ENCODE measurements at regions not wholly inside any gene's neighbourhood (a gene's known extent, or its start where the extent isn't known, plus 50 kb on each side); places are given as distances from the start of the nearest gene placed in this dataset.

DNA sequence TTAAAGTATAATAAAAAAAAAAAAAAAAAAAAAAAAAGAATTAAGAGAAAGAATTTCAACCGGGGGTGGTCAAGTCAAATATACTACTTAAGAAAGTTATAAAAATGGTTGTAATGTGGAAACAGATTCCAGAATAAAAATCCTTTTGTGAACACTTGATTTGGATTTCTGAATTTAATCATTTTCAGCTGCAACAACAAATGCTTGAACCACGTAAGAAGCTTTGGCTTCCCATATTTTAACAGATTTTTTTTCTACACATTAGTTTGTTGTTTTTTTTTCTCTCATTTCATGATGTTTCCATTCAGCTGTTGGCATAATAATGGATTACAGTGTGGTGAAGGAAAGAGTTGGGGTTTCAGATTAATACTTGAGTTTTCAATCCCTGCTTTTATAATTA is 137.3 kb upstream of the AGR3 start:
- DNase-seq (ENCODE audit: low read depth, low spot score): no peak

DNA sequence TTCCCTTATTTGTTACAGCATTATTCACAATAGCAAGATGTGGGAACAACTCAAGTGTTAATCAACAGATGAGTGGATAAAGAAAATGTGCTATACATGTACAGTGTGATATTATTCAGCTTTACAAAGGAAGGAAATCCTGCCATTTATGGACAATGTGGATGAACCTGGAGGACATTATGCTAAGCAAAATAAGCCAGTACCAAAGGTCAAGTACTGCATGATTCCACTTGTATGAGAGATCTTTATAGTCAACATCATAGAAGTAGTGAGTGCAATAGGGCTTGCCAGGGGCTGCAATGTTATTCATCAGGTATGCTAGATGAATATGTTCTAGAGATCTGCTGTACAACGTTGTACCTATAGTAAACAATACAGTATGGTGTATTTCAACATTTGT is 138.5 kb upstream of the AGR3 start:
- DNase-seq (ENCODE audit: low read depth, low spot score): no peak

GRCh38 chr7:17021205-17021604 is 139.4 kb upstream of the AGR3 start:
- no peak for DNase-seq (ENCODE audit: low read depth, low spot score)

DNA sequence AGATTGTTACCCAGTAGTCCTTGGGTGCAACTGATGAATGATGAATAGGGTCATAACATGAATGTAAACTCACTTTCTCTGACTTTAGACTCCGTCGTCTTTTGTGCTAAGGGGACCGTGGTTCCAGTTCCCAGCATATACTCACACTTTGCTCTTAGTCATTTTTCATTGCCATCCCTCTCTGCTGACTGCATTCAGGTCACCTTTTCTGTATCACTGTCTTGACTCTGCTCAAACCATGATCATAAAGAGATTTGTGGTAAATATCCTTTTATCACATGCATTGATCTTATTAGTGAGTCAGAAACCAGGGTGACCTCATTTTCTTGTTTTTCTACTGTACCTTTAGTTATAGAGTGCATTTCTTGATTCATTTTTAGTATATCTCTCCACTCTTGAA is 141.1 kb upstream of the AGR3 start:
- no peak for DNase-seq (ENCODE audit: low read depth, low spot score)

DNA sequence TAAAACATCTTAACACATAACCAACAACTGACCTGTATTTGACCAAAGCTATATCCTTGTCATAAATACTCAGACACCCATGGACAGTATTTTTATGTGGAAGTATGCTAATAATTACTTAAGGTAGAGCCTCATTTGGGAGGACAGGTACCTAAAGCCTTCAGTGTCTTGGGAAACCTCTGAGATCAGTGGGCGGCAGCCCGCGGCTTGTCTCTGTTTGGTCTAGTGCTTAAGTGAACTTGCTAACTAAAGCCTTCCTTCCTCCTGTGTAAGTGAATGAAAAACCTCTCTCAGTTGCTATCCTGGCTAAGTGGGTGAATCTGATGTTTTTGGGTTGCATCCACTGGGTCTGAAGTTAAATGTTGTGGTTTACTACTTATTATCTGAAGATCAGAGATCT is 144.5 kb upstream of the AGR3 start:
- no peak for DNase-seq (ENCODE audit: low read depth, low spot score)

GRCh38 chr7:17027143-17027788 is 145.5 kb upstream of the AGR3 start:
- no peak for DNase-seq (ENCODE audit: low read depth, low spot score)

- no peak for DNase-seq (ENCODE audit: low read depth, low spot score)
Measured at GRCh38 chr7:17027789-17028152, 146.0 kb upstream of the AGR3 start.

GRCh38 chr7:17029150-17029549 is 147.4 kb upstream of the AGR3 start:
- no peak for DNase-seq (ENCODE audit: low read depth, low spot score)

DNA sequence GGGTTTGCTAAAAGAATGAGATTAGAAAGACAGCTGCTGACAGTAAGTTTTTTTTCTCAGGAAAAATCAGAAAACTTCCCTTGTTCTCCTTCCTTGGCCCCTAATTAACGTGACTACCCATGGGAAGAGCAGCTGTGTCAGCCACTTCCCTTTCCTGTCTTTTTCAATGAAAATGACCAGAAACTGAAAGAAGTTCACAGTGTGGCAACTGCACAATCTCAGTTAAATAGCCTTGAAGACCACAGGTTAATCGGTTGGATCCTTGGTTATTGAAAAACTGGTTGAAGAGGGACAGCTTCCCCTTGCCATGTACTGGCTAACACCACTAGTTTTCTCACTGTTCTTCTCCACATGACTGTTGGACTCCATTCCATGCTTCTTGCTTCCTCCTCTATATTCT is 148.8 kb upstream of the AGR3 start:
- no peak for DNase-seq (ENCODE audit: low read depth, low spot score)

DNA sequence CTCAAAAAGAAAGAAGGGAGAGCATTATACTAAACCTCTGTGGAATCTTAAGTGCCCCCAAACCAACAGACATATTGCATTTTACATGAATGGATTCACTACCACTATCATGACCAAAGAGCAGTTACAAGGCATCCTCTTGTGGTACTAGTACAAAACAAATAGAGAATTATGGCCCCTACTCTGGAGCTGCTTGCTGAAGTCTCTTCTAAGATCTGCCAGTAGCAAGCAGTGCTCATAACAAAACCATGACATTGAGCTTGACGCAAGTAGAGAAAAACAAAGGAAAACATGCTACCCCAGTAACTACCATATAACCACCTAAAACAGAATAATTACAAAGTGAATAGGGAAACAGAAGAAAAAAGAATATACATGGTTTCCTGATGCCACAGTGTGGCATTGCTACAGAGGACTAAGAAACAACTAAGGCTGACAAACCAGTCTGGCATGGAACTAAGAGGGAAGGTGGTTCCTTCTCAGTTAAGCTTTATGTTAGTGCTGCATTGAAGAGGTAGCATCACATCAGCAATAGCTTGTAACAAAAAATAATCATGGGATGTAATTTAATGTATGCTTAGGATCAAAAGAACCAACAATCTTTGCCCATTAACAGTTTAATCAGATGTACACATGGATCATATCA is 150.2 kb upstream of the AGR3 start:
- no peak for DNase-seq (ENCODE audit: low read depth, low spot score)

GRCh38 chr7:17033245-17033644 is 151.5 kb upstream of the AGR3 start:
- no peak for DNase-seq (ENCODE audit: low read depth, low spot score)

- no peak for DNase-seq (ENCODE audit: low read depth, low spot score)
Measured at GRCh38 chr7:17036584-17036983, 154.8 kb upstream of the AGR3 start.

DNA sequence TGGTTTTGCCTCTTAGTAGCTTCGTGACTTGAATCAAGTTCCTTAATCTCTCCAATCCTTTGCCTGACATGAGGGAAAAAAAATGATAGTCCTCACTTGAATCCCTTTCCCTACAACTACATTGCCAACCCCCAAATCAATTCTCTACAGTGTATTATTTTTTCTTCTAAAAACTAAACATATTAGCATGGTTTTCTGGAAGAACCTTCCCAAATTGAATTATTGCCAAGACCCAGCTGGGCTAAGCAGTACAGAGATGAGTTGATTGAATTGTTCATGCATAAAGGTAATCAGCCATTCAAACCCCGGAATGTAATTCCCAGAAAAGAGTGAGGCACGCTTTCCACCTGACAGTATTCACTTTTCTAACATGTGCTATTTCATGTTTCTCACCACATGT is 155.6 kb upstream of the AGR3 start:
- no peak for DNase-seq (ENCODE audit: low read depth, low spot score)

DNA sequence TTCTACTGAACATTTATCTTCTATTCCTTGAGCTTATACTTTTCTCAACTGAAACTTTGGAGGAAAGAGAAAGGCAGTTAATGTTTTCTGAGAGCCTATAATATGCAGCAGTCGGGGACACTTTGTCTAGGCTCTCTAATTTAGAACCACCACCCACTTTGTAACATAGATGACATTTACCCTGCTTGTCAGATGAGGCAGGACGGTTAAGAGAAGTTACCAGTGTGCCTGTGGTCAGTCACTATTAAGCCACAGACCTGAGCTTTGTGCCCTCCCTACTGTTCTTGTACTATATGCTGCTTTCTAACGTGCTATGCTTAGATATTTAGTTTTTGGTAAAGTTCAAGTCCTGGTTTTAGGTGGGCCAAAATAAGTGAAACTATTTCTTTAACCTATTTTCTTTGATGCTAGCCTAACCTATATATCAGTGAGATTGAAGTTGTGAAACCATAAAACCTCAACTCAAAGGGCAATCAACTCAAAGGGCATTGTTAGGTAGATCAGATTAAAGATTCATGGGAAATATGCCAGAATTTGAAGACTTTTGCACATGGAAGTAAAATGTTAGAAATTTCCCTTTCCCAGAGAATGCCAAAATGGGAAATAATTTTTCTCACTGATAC is 156.5 kb upstream of the AGR3 start:
- DNase-seq (ENCODE audit: low read depth, low spot score): no peak

- DNase-seq (ENCODE audit: low read depth, low spot score): no peak
Measured at GRCh38 chr7:17038783-17039170, 157.0 kb upstream of the AGR3 start.

GRCh38 chr7:17039372-17039771 is 157.6 kb upstream of the AGR3 start:
- DNase-seq (ENCODE audit: low read depth, low spot score): no peak

DNA sequence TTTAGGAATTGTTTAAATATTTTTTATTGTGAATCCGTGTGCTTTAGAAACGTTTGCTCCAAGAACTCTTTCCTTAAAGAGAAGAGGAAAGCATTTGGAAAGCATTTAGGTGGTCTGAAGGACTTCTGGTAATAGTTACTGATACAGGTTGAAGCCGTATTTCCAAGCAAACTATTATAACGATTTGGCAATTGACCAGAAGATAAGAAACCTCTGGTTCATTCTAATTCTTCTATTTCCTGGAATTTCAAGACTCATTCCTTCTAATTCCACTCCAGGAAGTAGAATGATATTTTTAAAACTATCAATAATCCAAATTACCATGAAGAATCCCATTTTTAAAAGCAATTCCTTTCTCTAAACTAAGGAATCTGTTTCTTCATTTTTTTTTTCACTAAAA is 158.9 kb upstream of the AGR3 start:
- DNase-seq (ENCODE audit: low read depth, low spot score): no peak

DNA sequence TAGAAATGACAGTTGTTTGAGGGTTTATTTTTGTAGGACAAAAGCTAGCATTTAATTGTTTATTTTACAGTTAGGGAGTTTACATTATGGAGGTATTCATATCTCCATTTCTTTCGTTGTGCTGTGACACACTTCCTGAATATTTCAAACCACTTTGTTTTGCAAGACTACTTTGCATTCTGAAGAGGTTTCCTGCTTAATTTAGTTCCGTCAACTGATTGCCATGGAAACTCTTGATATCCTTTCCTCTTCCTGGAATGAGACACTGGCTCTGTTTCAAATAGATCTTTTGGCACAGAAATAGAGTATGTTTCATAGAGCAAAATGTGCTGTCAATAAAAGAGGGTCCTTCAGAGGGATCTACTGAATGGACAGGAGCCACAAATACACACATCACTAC is 159.5 kb upstream of the AGR3 start:
- no peak for DNase-seq (ENCODE audit: low read depth, low spot score)

DNA sequence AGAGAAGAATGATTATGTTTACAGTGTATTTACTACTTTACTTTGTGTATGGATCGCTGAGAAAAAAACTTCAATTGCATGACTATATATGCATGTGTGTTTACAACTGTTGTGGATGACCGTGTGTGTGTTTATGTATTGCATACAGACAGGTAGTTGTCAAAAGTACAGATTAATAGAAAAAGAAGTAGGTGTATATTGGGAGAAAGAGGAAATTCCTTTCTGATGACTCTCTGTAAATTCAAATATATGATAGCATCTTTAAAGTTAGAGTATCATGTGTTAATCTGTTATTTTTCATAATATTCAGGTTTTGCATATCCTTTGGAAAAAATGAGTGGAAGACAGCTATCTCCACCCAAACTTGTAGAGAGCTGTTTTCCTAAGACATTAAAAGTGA is 160.4 kb upstream of the AGR3 start:
- DNase-seq (ENCODE audit: low read depth, low spot score): no peak

- DNase-seq (ENCODE audit: low read depth, low spot score): no peak
Measured at GRCh38 chr7:17043012-17043877, 161.5 kb upstream of the AGR3 start.

GRCh38 chr7:17044396-17044795 is 162.6 kb upstream of the AGR3 start:
- no peak for DNase-seq (ENCODE audit: low read depth, low spot score)

DNA sequence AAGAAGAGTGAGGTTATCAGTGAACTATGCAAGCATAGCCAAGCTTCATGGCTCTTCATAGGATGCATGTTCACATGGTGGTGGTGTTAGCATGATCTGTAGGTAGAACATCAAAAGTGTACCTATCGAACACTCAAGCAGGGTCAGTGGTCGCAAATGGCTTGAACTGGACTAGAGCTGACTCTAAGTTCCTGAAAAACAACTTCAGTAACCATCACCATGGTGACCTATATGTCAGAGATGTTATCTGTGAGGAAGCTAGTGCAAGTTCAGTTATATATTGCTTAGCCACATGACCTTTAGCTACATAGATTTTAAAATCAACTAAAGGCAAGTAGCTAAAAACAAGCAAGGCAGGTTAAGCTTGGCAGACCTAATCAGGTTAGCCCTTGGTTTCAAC is 163.1 kb upstream of the AGR3 start:
- DNase-seq (ENCODE audit: low read depth, low spot score): no peak

- DNase-seq (ENCODE audit: low read depth, low spot score): no peak
Measured at GRCh38 chr7:17046259-17046658, 164.5 kb upstream of the AGR3 start.
